Transverse colon (tissue), 4 donors: ENCODE measurements at regions not wholly inside any gene's neighbourhood (a gene's known extent, or its start where the extent isn't known, plus 50 kb on each side); places are given as distances from the start of the nearest gene placed in this dataset.

Experiments
- DNase-seq: peaks from one replicate; pipeline ENCODE4 v3.0.0-alpha.2; 2019
- H3K27ac ChIP-seq, 4 donors: fragments of 200-600 bp; sonication (generic); 2 replicates each; pipeline ENCODE4 v1.5.1; 2016 to 2018; ENCODE audit warnings: inconsistent platforms in 4 of 4
- H3K27me3 ChIP-seq: fragments of 200-600 bp; sonication (generic); 2 replicates; pipeline ENCODE4 v1.5.1; 2017; ENCODE audit warnings: inconsistent platforms
- H3K36me3 ChIP-seq, 4 donors: fragments of 200-600 bp; sonication (generic); 2 replicates each; pipeline ENCODE4 v1.5.1; 2017 to 2019; ENCODE audit warnings: inconsistent platforms in 4 of 4
- H3K4me1 ChIP-seq, 4 donors: fragments of 200-600 bp; sonication (generic); 2 replicates each; pipeline ENCODE4 v1.5.1; 2017 to 2020; ENCODE audit warnings: inconsistent platforms in 4 of 4
- H3K4me3 ChIP-seq, 4 donors: fragments of 200-600 bp; sonication (generic); 1 replicate in 1 of 4; 2 replicates in 3 of 4; pipeline versions ENCODE4 v1.5.1 to v1.6.1; 2017 to 2019; ENCODE audit warnings: inconsistent platforms in 4 of 4
- H3K9me3 ChIP-seq, 2 donors: fragments of 200-600 bp; sonication (generic); 2 replicates each; pipeline ENCODE4 v1.5.1; 2017 to 2019; ENCODE audit warnings: inconsistent platforms in 2 of 2
- EP300 ChIP-seq: sonication (generic); formaldehyde crosslinking; IDR thresholded peaks from one replicate; pipeline ENCODE4 v1.6.1; 2017; ENCODE audit warnings: antibody characterized with exemption, low read depth
- POLR2A ChIP-seq: fragments of 450-650 bp; IDR thresholded peaks from one replicate; pipeline ENCODE4 v1.6.1; 2016; ENCODE audit warnings: antibody characterized with exemption, mild to moderate bottlenecking, moderate library complexity
- POLR2AphosphoS5 ChIP-seq, 3 donors: sonication (generic); formaldehyde crosslinking; IDR thresholded peaks; one replicate each; pipeline ENCODE4 v1.6.1; 2016; ENCODE audit warnings: antibody characterized with exemption in 3 of 3
- WGBS, 2 donors: methylation state at CpG; one replicate each; pipeline ENCODE4 v1.1.5; 2018; ENCODE audit warnings: low coverage in 1 of 2; 5-methylcytosine and 5-hydroxymethylcytosine counted together
- in situ Hi-C, 4 donors: fragments of 200-750 bp; cut with MboI; loops; one replicate each; pipeline versions ENCODE4 v1.15.0 to v1.15.1; 2017; ENCODE audit warnings: low sequenced_read_pairs in 3 of 4, low pct_ligation_motif_present in 1 of 4, low pct_unique_long_range_greater_than_20kb in 1 of 4
- intact Hi-C: fragments of 100-400 bp; cut with DNase I; formaldehyde crosslinking; loops from one replicate; pipeline ENCODE4 v1.15.1; 2023; ENCODE audit warnings: low total_unique reads
- TF ChIP-seq, protein P1 (sequence below), 5 experiments: fragments of 200-600 bp in 3 of 5; fragments of 450-650 bp in 2 of 5; sonication (generic) in 3 of 5; IDR thresholded peaks; 1 replicate in 2 of 5; 2 replicates in 3 of 5; pipeline ENCODE4 v1.5.1; 2016 to 2017; ENCODE audit warnings: antibody characterized with exemption in 5 of 5, inconsistent platforms in 3 of 5, mild to moderate bottlenecking in 2 of 5, moderate library complexity in 1 of 5

DNA sequence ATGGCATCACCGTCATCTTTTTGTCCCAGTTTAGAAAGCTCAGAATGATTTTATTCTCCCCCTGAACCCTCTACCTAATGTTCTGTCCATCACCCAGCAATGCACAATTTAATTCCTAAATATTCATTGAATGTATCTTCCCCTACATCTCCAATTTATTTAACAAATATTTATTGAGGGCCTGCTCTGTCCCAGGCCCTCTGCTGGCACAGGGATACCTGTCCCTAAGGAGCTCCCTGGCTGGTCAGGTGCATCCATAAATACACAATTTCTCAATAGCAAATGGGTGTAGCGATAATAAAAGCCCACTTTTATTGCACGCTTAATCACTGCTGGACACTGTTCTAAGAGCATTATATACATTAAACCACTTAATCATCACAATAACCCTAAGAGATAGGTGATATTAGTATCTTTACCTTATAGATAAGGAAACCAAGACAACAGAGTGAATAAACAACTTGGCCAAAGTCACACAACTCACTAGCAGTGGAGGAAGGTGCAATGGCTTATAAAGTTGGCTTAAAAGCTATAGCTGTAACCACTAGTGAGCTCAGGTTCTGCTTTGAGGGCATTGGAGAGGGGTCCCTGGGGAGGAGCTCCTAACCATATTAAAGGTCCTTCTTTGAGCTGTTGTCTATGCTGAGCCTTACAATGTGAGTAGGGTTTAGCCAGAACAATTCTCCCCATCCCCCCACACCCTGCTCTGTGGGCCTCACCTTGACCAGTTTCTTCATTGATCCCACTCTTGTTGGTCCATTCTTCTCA is 126.3 kb upstream of the JUN start:
- in situ Hi-C loops (loop anchor here in 2 of 4 donors (10.0 to 25.0 kb wide), 2 partner anchors 125 to 377 kb away; partner anchors contain the start of genes FGGY (in 1 of the 2) and JUN (in 1 of the 2)), intact Hi-C loops (loop anchor here (10.0 kb wide), 1 partner anchor 795 kb away; no protein-coding TSS in a partner anchor)
- TF ChIP-seq POLR2A (no peak), EP300 (no peak), POLR2AphosphoS5 (IDR thresholded peaks at IDR 0.05) (no peak)
- TF ChIP-seq, protein P1, sequence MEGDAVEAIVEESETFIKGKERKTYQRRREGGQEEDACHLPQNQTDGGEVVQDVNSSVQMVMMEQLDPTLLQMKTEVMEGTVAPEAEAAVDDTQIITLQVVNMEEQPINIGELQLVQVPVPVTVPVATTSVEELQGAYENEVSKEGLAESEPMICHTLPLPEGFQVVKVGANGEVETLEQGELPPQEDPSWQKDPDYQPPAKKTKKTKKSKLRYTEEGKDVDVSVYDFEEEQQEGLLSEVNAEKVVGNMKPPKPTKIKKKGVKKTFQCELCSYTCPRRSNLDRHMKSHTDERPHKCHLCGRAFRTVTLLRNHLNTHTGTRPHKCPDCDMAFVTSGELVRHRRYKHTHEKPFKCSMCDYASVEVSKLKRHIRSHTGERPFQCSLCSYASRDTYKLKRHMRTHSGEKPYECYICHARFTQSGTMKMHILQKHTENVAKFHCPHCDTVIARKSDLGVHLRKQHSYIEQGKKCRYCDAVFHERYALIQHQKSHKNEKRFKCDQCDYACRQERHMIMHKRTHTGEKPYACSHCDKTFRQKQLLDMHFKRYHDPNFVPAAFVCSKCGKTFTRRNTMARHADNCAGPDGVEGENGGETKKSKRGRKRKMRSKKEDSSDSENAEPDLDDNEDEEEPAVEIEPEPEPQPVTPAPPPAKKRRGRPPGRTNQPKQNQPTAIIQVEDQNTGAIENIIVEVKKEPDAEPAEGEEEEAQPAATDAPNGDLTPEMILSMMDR (IDR thresholded peaks at IDR 0.05) = no peak
- H3K9me3 ChIP-seq = peaks cover 4 to 6% of the 10 kb centered on the region in 2 donors
- H3K36me3 ChIP-seq = no peaks in the 10 kb centered on the region
- H3K27ac ChIP-seq = no peak overlapping the region
- peaks cover 0 to 9% (median 7%) of the 10 kb centered on the region in 4 donors for H3K4me1 ChIP-seq
- no peak overlapping the region for H3K4me3 ChIP-seq
- WGBS, 2 donors = 98 to 100% methylated on average over 3 of the region's 3 CpGs
- no peak for DNase-seq
- no peaks in the 10 kb centered on the region for H3K27me3 ChIP-seq

GRCh38 chr1:58911841-58912499 is 128.1 kb upstream of the JUN start:
- DNase-seq = no peak
- Histone ChIP-seq H3K36me3 (no peaks in the 10 kb centered on the region), H3K27ac (peak overlapping the region; percentile 2 to 51 (median 23)), H3K27me3 (no peaks in the 10 kb centered on the region), H3K4me1 (peaks cover 0 to 9% (median 7%) of the 10 kb centered on the region in 4 donors), H3K9me3 (peaks cover 9 to 10% of the 10 kb centered on the region in 2 donors), H3K4me3 (no peak overlapping the region)
- in situ Hi-C loops (loop anchor here in 1 of 4 donors (25.0 kb wide), 1 partner anchor 375 kb away; the partner anchor contains the start of gene FGGY), intact Hi-C loops (no loop called here)
- no peak for TF ChIP-seq EP300
- peak in 1 of 3 donors; percentile 25 for TF ChIP-seq POLR2AphosphoS5 (IDR thresholded peaks at IDR 0.05)
- WGBS, 2 donors = 56 to 70% methylated on average over 2 to 7 of the region's 7 CpGs

DNA sequence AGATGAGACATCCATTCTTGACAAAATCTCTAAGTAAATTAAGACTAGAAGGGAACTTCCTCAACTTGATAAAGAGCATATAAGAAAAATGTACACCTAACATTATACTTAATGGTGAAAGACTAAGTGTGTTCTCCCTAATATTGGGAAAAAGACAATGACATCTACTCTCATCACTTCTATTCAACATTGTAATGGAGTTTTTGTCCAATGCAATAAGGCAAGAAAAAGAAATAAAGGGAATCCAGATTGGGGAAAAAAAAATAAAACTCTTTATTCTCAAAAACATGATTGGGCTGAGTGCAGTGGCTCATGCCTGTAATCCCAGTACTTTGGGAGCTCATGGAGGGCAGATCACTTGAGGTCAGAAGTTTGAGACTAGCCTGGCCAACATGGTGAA is 131.1 kb upstream of the JUN start:
- Histone ChIP-seq H3K36me3 (no peaks in the 10 kb centered on the region), H3K4me1 (peaks cover 0 to 9% (median 5%) of the 10 kb centered on the region in 4 donors), H3K4me3 (no peak overlapping the region), H3K27ac (no peak overlapping the region), H3K9me3 (peaks cover 9 to 10% of the 10 kb centered on the region in 2 donors), H3K27me3 (no peaks in the 10 kb centered on the region)
- in situ Hi-C loops (loop anchor here in 1 of 4 donors (25.0 kb wide), 1 partner anchor 372 kb away; the partner anchor contains the start of gene FGGY), intact Hi-C loops (no loop called here)
- no peak for TF ChIP-seq POLR2A
- TF ChIP-seq, protein P1 (IDR thresholded peaks at IDR 0.05) = no peak
- no peak for TF ChIP-seq POLR2AphosphoS5 (IDR thresholded peaks at IDR 0.05)
- TF ChIP-seq EP300 = no peak
- no peak for DNase-seq

- H3K27me3 ChIP-seq = no peaks in the 10 kb centered on the region
- intact Hi-C loops = no loop called here
- DNase-seq = no peak
- TF ChIP-seq POLR2AphosphoS5 (IDR thresholded peaks at IDR 0.05) (no peak), EP300 (no peak), POLR2A (no peak)
- TF ChIP-seq, protein P1 (IDR thresholded peaks at IDR 0.05) = no peak
- in situ Hi-C loops = loop anchor here in 1 of 4 donors (25.0 kb wide), 1 partner anchor 370 kb away; the partner anchor contains the start of gene FGGY
- peaks cover 8 to 10% (median 10%) of the 10 kb centered on the region in 4 donors for H3K4me1 ChIP-seq
- no peak overlapping the region for H3K4me3 ChIP-seq
- H3K36me3 ChIP-seq = no peaks in the 10 kb centered on the region
- 92 to 95% methylated on average over 4 of the region's 4 CpGs for WGBS, 2 donors
- no peak overlapping the region for H3K27ac ChIP-seq
- H3K9me3 ChIP-seq = peaks cover 9 to 10% of the 10 kb centered on the region in 2 donors
Observed at GRCh38 chr1:58917436-58917835, 133.6 kb upstream of the JUN start.
